ENCODE measurements at regions not wholly inside any gene's neighbourhood (a gene's known extent, or its start where the extent isn't known, plus 50 kb on each side); places are given as distances from the start of the nearest gene placed in this dataset.
"Not testable (repeated sequence)": the region's sequence is repeated elsewhere in the genome, so short reads cannot be mapped to it uniquely, and the experiment has no call there.

- DNase-seq = no peak
Observed at GRCh38 chrX:52585892-52586291, 68.8 kb downstream of the SSX7 start.

- no peak for DNase-seq
Observed at GRCh38 chrX:52577464-52578173, 60.8 kb upstream of the XAGE1B start.

GRCh38 chrX:52576946-52577345, 60.1 kb upstream of the XAGE1B start:
- DNase-seq = no peak

GRCh38 chrX:52576474-52576873, 59.6 kb upstream of the XAGE1B start:
- no peak for DNase-seq

- peak; percentile 68 for DNase-seq
Observed at GRCh38 chrX:52574416-52575275, 57.8 kb upstream of the XAGE1B start.

- DNase-seq = not testable (repeated sequence)
Observed at GRCh38 chrX:52568146-52568545, 51.3 kb upstream of the XAGE1B start.
